GM12873 (cell line): ENCODE measurements at regions not wholly inside any gene's neighbourhood (a gene's known extent, or its start where the extent isn't known, plus 50 kb on each side); places are given as distances from the start of the nearest gene placed in this dataset.

Experiments
- TF ChIP-seq, protein P1 (sequence below): IDR thresholded peaks from 2 replicates; pipeline ENCODE4 v1.5.1; 2012; ENCODE audit warnings: low read depth, mild to moderate bottlenecking, moderate library complexity, low read length, control low read depth; ENCODE audit not compliant: insufficient read depth; ENCODE audit errors: missing control alignments

GRCh38 chr7:119974972-119975371 is 298.0 kb upstream of the KCND2 start:
- TF ChIP-seq, protein P1, sequence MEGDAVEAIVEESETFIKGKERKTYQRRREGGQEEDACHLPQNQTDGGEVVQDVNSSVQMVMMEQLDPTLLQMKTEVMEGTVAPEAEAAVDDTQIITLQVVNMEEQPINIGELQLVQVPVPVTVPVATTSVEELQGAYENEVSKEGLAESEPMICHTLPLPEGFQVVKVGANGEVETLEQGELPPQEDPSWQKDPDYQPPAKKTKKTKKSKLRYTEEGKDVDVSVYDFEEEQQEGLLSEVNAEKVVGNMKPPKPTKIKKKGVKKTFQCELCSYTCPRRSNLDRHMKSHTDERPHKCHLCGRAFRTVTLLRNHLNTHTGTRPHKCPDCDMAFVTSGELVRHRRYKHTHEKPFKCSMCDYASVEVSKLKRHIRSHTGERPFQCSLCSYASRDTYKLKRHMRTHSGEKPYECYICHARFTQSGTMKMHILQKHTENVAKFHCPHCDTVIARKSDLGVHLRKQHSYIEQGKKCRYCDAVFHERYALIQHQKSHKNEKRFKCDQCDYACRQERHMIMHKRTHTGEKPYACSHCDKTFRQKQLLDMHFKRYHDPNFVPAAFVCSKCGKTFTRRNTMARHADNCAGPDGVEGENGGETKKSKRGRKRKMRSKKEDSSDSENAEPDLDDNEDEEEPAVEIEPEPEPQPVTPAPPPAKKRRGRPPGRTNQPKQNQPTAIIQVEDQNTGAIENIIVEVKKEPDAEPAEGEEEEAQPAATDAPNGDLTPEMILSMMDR, result no peak

DNA sequence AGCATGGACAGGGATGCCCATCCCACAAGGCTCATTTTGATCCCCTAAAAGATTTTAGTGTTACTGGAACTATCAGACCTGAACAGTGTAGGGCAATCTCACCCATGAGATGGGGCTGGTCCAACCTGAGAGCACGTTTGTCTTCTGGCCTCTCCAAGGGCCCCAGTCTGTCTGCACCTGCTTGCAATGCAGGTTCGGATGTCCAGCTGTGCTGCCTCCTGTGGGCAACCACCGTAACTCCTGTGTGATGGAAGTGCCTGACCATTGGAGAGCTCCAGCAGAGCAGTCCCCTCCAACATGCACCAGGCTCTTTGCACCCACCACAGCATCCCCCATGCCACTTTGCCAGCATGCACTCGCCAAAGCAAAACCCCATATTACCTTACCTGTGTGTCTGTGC is 290.1 kb upstream of the KCND2 start:
- TF ChIP-seq, protein P1, result no peak

DNA sequence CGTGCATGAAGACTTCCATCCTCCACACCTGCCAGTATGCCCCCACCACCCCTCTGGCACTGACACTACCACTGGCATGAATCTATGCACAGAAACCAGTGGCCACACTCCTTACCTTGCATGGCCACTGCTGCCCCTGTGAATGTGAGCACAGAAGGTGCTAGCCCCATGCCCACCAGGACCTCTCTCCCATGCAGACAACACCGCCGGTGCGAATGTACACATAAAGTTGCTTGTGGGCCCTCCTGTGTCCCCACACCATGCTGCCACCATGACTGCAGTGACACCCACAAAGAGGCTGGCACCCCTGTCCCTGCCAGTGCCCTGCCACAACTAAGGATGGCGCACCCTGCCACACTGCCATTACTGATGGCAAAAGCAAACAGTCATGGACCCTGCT is 289.5 kb upstream of the KCND2 start:
- TF ChIP-seq, protein P1, result no peak

- TF ChIP-seq, protein P1, result no peak
Measured at GRCh38 chr7:119984247-119984646, 288.7 kb upstream of the KCND2 start.

DNA sequence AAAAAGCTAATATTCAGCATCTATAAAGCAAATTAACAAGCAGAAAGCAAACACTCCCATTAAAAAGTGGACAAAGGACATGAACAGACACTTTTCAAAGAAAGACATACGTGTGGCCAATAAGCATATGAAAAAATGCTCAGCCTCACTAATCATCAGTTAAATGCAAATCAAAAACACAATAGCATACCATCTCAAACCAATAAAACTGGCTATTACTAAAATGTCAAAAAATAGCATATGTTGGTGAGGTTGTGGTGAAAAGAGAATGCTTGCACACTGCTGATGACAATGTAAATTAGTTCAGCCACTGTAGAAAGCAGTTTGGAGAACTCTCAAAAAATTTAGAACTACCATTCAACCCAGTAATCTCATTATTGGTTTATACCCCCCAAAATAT is 284.6 kb upstream of the KCND2 start:
- TF ChIP-seq, protein P1, result no peak

DNA sequence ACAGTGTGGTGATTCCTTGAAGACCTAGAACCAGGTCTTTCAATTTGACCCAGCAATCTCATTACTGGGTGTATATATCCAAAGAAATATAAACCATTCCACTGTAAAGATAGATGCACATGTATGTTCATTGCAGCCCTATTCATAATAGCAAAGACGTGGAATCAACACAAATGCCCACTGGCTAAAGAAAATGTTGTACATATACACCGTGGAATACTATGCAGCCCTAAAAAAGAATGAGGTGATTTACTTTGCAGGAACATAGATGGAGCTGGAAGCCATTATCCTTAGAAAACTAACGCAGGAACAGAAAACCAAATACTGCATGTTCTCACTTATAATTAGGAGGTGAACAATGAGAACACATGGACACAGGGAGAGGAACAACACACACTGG is 278.0 kb upstream of the KCND2 start:
- TF ChIP-seq, protein P1, result no peak

DNA sequence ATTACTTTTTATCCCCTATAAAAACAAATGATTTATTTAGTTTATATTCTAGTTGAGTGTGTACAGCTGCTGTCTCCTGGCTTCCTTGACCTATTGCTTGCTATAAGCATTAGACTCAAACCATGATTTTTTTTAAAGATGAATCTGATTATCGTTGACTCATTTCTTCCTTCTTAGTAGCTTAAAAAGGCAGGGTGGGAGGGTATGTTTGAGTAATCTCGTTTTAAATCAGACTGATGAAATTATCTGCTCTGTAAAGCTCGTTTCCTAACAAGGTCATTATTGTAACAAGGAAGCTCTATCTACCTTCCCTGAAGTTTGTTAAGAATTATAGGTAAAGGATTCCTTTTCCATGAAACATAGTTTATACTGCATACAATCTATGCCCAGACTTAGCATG is 276.3 kb upstream of the KCND2 start:
- TF ChIP-seq, protein P1, result no peak
